ENCODE measurements at regions not wholly inside any gene's neighbourhood (a gene's known extent, or its start where the extent isn't known, plus 50 kb on each side); places are given as distances from the start of the nearest gene placed in this dataset.

GRCh38 chr20:39954621-39955020, 734.4 kb downstream of the MAFB start:
- no peak for DNase-seq

- no peak for DNase-seq
Measured at GRCh38 chr20:39946931-39947330, 742.1 kb downstream of the MAFB start.

- DNase-seq, result no peak
Measured at GRCh38 chr20:39946053-39946810, 742.8 kb downstream of the MAFB start.

- DNase-seq, result no peak
Measured at GRCh38 chr20:39944861-39945260, 744.2 kb downstream of the MAFB start.

GRCh38 chr20:39943336-39943735, 745.7 kb downstream of the MAFB start:
- DNase-seq, result no peak

GRCh38 chr20:39941245-39941644, 747.8 kb downstream of the MAFB start:
- no peak for DNase-seq

- DNase-seq, result no peak
Measured at GRCh38 chr20:39939241-39939865, 749.7 kb downstream of the MAFB start.

GRCh38 chr20:39936401-39936800, 752.6 kb downstream of the MAFB start:
- no peak for DNase-seq

GRCh38 chr20:39935901-39936300, 753.1 kb downstream of the MAFB start:
- no peak for DNase-seq

GRCh38 chr20:39916236-39916765, 772.7 kb downstream of the MAFB start:
- no peak for DNase-seq

- DNase-seq, result no peak
Measured at GRCh38 chr20:39913274-39913673, 775.8 kb downstream of the MAFB start.

- DNase-seq, result no peak
Measured at GRCh38 chr20:39911497-39911896, 777.5 kb downstream of the MAFB start.

GRCh38 chr20:39910536-39910935, 778.5 kb downstream of the MAFB start:
- no peak for DNase-seq

GRCh38 chr20:39909447-39909846, 779.6 kb downstream of the MAFB start:
- DNase-seq, result no peak

- no peak for DNase-seq
Measured at GRCh38 chr20:39904476-39905112, 784.4 kb downstream of the MAFB start.

- no peak for DNase-seq
Measured at GRCh38 chr20:39903806-39904465, 785.1 kb downstream of the MAFB start.

- DNase-seq, result no peak
Measured at GRCh38 chr20:39899881-39900280, 789.2 kb downstream of the MAFB start.

GRCh38 chr20:39898467-39898852, 790.6 kb downstream of the MAFB start:
- no peak for DNase-seq

GRCh38 chr20:39897781-39898466, 791.1 kb downstream of the MAFB start:
- no peak for DNase-seq

- no peak for DNase-seq
Measured at GRCh38 chr20:39897058-39897457, 792.0 kb downstream of the MAFB start.

- no peak for DNase-seq
Measured at GRCh38 chr20:39894067-39894466, 795.0 kb downstream of the MAFB start.

GRCh38 chr20:39893003-39893685, 795.9 kb downstream of the MAFB start:
- no peak for DNase-seq
